ENCODE measurements at regions not wholly inside any gene's neighbourhood (a gene's known extent, or its start where the extent isn't known, plus 50 kb on each side); places are given as distances from the start of the nearest gene placed in this dataset.

- no peak for DNase-seq
- 74 to 87% (median 83%) methylated on average over 10 of the region's 10 CpGs for WGBS, 5 donors
- Histone ChIP-seq H3K27ac (no peak overlapping the region), H3K9me3 (no peaks in the 10 kb centered on the region), H3K4me1 (no peaks in the 10 kb centered on the region), H3K27me3 (no peaks in the 10 kb centered on the region), H3K4me3 (no peak overlapping the region), H3K36me3 (no peaks in the 10 kb centered on the region)
- intact Hi-C loops (cut with DNase I; ENCODE audit: low total_unique reads), result no loop called here
- TF ChIP-seq POLR2AphosphoS5 (IDR thresholded peaks at IDR 0.05) (no peak), POLR2A (IDR thresholded peaks at IDR 0.05) (no peak), CTCF (IDR thresholded peaks at IDR 0.05) (no peak), EP300 (IDR thresholded peaks at IDR 0.05) (no peak)
These were observed 259.7 kb downstream of the HGF start for GRCh38 chr7:81510122-81510521.

GRCh38 chr7:81507221-81507620 is 262.6 kb downstream of the HGF start:
- DNase-seq, result no peak
- 62 to 71% (median 70%) methylated on average over 2 of the region's 2 CpGs for WGBS, 5 donors
- Histone ChIP-seq H3K9me3 (no peaks in the 10 kb centered on the region), H3K4me1 (no peaks in the 10 kb centered on the region), H3K27me3 (no peaks in the 10 kb centered on the region), H3K36me3 (no peaks in the 10 kb centered on the region), H3K27ac (no peak overlapping the region), H3K4me3 (no peak overlapping the region)
- TF ChIP-seq EP300 (IDR thresholded peaks at IDR 0.05) (no peak), POLR2AphosphoS5 (IDR thresholded peaks at IDR 0.05) (no peak), POLR2A (IDR thresholded peaks at IDR 0.05) (no peak), CTCF (IDR thresholded peaks at IDR 0.05) (no peak)
- intact Hi-C loops (cut with DNase I; ENCODE audit: low total_unique reads), result no loop called here

- Histone ChIP-seq H3K36me3 (no peaks in the 10 kb centered on the region), H3K4me3 (no peak overlapping the region), H3K27ac (no peak overlapping the region), H3K9me3 (no peaks in the 10 kb centered on the region), H3K27me3 (no peaks in the 10 kb centered on the region), H3K4me1 (no peaks in the 10 kb centered on the region)
- no peak for DNase-seq
- intact Hi-C loops (cut with DNase I; ENCODE audit: low total_unique reads), result no loop called here
- TF ChIP-seq CTCF (IDR thresholded peaks at IDR 0.05) (no peak), POLR2AphosphoS5 (IDR thresholded peaks at IDR 0.05) (no peak), EP300 (IDR thresholded peaks at IDR 0.05) (no peak), POLR2A (IDR thresholded peaks at IDR 0.05) (no peak)
- 33 to 56% (median 37%) methylated on average over 1 of the region's 1 CpG for WGBS, 5 donors
These were observed 263.2 kb downstream of the HGF start for GRCh38 chr7:81506609-81507008.

GRCh38 chr7:81503771-81504170 is 266.1 kb downstream of the HGF start:
- H3K36me3 ChIP-seq, result no peaks in the 10 kb centered on the region
- no peaks in the 10 kb centered on the region for H3K9me3 ChIP-seq
- DNase-seq, result no peak
- no peaks in the 10 kb centered on the region for H3K27me3 ChIP-seq
- intact Hi-C loops (cut with DNase I; ENCODE audit: low total_unique reads), result no loop called here
- TF ChIP-seq EP300 (IDR thresholded peaks at IDR 0.05) (no peak), POLR2A (IDR thresholded peaks at IDR 0.05) (no peak), CTCF (IDR thresholded peaks at IDR 0.05) (no peak), POLR2AphosphoS5 (IDR thresholded peaks at IDR 0.05) (no peak)
- no peak overlapping the region for H3K4me3 ChIP-seq
- H3K4me1 ChIP-seq, result peaks cover 4 to 15% (median 9%) of the 10 kb centered on the region in 4 donors
- no peak overlapping the region for H3K27ac ChIP-seq
